SH-SY5Y (cell line): ENCODE measurements at regions not wholly inside any gene's neighbourhood (a gene's known extent, or its start where the extent isn't known, plus 50 kb on each side); places are given as distances from the start of the nearest gene placed in this dataset.

ENCODE experiments used
- GATA2 ChIP-seq: IDR thresholded peaks from 2 replicates; pipeline ENCODE4 v1.6.1; 2011; ENCODE audit warnings: mild to moderate bottlenecking, low read depth, low read length
- GATA3 ChIP-seq: IDR thresholded peaks from 2 replicates; pipeline ENCODE4 v1.6.1; 2011; ENCODE audit warnings: low read depth, mild to moderate bottlenecking, low read length, moderate library complexity

DNA sequence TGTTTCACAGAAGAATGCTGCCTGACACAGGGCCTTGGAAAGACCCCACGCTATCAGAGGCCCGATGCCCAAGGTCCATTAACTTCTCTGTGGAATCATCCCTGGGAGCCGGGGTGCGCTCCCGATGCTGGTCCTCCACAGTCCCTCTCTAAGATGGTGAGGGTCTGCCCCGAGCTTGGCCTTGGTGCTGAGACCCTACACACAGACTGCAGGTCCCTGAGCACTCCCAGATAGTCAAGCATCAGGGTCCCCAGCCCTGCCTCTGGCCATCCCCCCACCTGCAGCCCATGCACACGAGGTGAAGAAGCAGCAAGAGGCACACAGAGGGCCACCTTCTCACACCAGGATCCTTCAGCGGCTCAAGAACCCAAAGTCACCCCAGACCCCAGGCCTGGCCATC, 263.3 kb downstream of the MYCN start:
- TF ChIP-seq GATA3, result no peak
- TF ChIP-seq GATA2, result no peak
